Bronchial epithelial cell (primary cell): ENCODE measurements at regions not wholly inside any gene's neighbourhood (a gene's known extent, or its start where the extent isn't known, plus 50 kb on each side); places are given as distances from the start of the nearest gene placed in this dataset.

ENCODE experiments used
- DNase-seq: peaks from one replicate; pipeline ENCODE4 v3.0.0-alpha.2; 2010; ENCODE audit warnings: low read depth
- FAIRE-seq: peaks from 2 replicates; lab custom pipeline; 2011; peaks lifted over from hg19 to GRCh38; lab: Jason Lieb, UNC
- H3K27me3 ChIP-seq: 2 replicates; pipeline ENCODE4 v1.5.1; 2011; ENCODE audit warnings: low read length; ENCODE audit not compliant: control insufficient read depth, insufficient read depth
- H3K36me3 ChIP-seq: 2 replicates; pipeline ENCODE4 v1.5.1; 2011; ENCODE audit warnings: low read length; ENCODE audit not compliant: control insufficient read depth, insufficient read depth
- H3K4me3 ChIP-seq: 2 replicates; pipeline ENCODE4 v1.5.1; 2011; ENCODE audit warnings: mild to moderate bottlenecking, low read depth, low read length, control low read depth
- CTCF ChIP-seq: IDR thresholded peaks from 2 replicates; pipeline ENCODE4 v1.5.1; 2011; ENCODE audit warnings: mild to moderate bottlenecking, moderate library complexity, low read length, control low read depth, inconsistent platforms; ENCODE audit not compliant: insufficient read depth, severe bottlenecking

GRCh38 chr7:35477609-35478008 is 217.3 kb downstream of the HERPUD2 start:
- no peak for TF ChIP-seq CTCF
- no peak for FAIRE-seq

GRCh38 chr7:35474100-35474499 is 220.2 kb upstream of the TBX20 start:
- no peak for TF ChIP-seq CTCF
- no peaks in the 10 kb centered on the region for H3K36me3 ChIP-seq
- no peak for FAIRE-seq
- DNase-seq, result no peak
- H3K4me3 ChIP-seq, result no peak overlapping the region
- no peaks in the 10 kb centered on the region for H3K27me3 ChIP-seq

More at GRCh38 chr7:35477609-35478008, 217.3 kb downstream of the HERPUD2 start:
- no peak for DNase-seq
- no peak overlapping the region for H3K4me3 ChIP-seq
- H3K27me3 ChIP-seq, result no peaks in the 10 kb centered on the region
- no peaks in the 10 kb centered on the region for H3K36me3 ChIP-seq

GRCh38 chr7:35468606-35469005 is 214.7 kb upstream of the TBX20 start:
- Histone ChIP-seq H3K36me3 (no peaks in the 10 kb centered on the region), H3K27me3 (no peaks in the 10 kb centered on the region), H3K4me3 (no peak overlapping the region)
- FAIRE-seq (no peak), DNase-seq (no peak)
- TF ChIP-seq CTCF, result no peak

GRCh38 chr7:35467456-35467978 is 213.6 kb upstream of the TBX20 start:
- TF ChIP-seq CTCF, result no peak
- H3K4me3 ChIP-seq, result no peak overlapping the region
- H3K36me3 ChIP-seq, result no peaks in the 10 kb centered on the region
- DNase-seq (no peak), FAIRE-seq (no peak)
- no peaks in the 10 kb centered on the region for H3K27me3 ChIP-seq

GRCh38 chr7:35465791-35466336 is 212.0 kb upstream of the TBX20 start:
- no peak for TF ChIP-seq CTCF
- no peaks in the 10 kb centered on the region for H3K27me3 ChIP-seq
- DNase-seq (no peak), FAIRE-seq (no peak)
- H3K36me3 ChIP-seq, result no peaks in the 10 kb centered on the region
- H3K4me3 ChIP-seq, result no peak overlapping the region

- FAIRE-seq (no peak), DNase-seq (no peak)
- Histone ChIP-seq H3K27me3 (no peaks in the 10 kb centered on the region), H3K4me3 (no peak overlapping the region), H3K36me3 (no peaks in the 10 kb centered on the region)
- TF ChIP-seq CTCF, result no peak
Measured at GRCh38 chr7:35463751-35464150, 209.9 kb upstream of the TBX20 start.
